H9 (cell line): ENCODE measurements at regions not wholly inside any gene's neighbourhood (a gene's known extent, or its start where the extent isn't known, plus 50 kb on each side); places are given as distances from the start of the nearest gene placed in this dataset.

Experiments used
- DNase-seq: peaks from one replicate; pipeline ENCODE4 v3.0.0-alpha.2; 2017
- H2AFZ ChIP-seq: one replicate; pipeline ENCODE4 v1.6.1; 2013; ENCODE audit warnings: mild to moderate bottlenecking, low read length, control low read depth, moderate library complexity
- H2AK5ac ChIP-seq: 2 replicates; pipeline ENCODE4 v1.6.1; 2013; ENCODE audit warnings: low read length, control low read depth, mixed read lengths; ENCODE audit not compliant: insufficient read length
- H2BK120ac ChIP-seq: one replicate; pipeline ENCODE4 v1.6.1; 2013; ENCODE audit warnings: low read depth, mild to moderate bottlenecking, low read length, control low read depth, inconsistent platforms; ENCODE audit not compliant: poor library complexity, severe bottlenecking
- H2BK12ac ChIP-seq: 2 replicates; pipeline ENCODE4 v1.6.1; 2013; ENCODE audit warnings: low read length, control low read depth, mixed read lengths, low read depth; ENCODE audit not compliant: insufficient read length
- H2BK15ac ChIP-seq: 2 replicates; pipeline ENCODE4 v1.6.1; 2013; ENCODE audit warnings: low read depth, low read length, control low read depth
- H2BK20ac ChIP-seq: one replicate; pipeline ENCODE4 v1.6.1; 2013; ENCODE audit warnings: low read depth, mild to moderate bottlenecking, low read length, control low read depth, inconsistent platforms; ENCODE audit not compliant: poor library complexity, severe bottlenecking
- H2BK5ac ChIP-seq: 2 replicates; pipeline ENCODE4 v1.6.1; 2013; ENCODE audit warnings: low read length, control low read depth, mixed read lengths; ENCODE audit not compliant: insufficient read length
- H3K14ac ChIP-seq: 2 replicates; pipeline ENCODE4 v1.6.1; 2013; ENCODE audit warnings: low read length, control low read depth; ENCODE audit not compliant: insufficient read depth
- H3K18ac ChIP-seq: 2 replicates; pipeline ENCODE4 v1.6.1; 2013; ENCODE audit warnings: low read depth, mild to moderate bottlenecking, mixed read lengths, low read length, control low read depth; ENCODE audit not compliant: insufficient read length
- H3K23ac ChIP-seq: 2 replicates; pipeline ENCODE4 v1.6.1; 2013; ENCODE audit warnings: low read length, control low read depth, mixed read lengths, low read depth; ENCODE audit not compliant: insufficient read length
- H3K23me2 ChIP-seq: 2 replicates; pipeline ENCODE4 v1.6.1; 2013; ENCODE audit warnings: low read depth, mild to moderate bottlenecking, mixed read lengths, low read length, control low read depth; ENCODE audit not compliant: insufficient read length, poor library complexity, severe bottlenecking
- H3K27ac ChIP-seq: 2 replicates; pipeline ENCODE4 v1.5.1; 2013; ENCODE audit warnings: low read length, control low read depth, mixed read lengths, low read depth; ENCODE audit not compliant: insufficient read length
- H3K27me3 ChIP-seq: 2 replicates; pipeline ENCODE4 v1.6.1; 2013; ENCODE audit warnings: low read length, control low read depth, inconsistent platforms; ENCODE audit not compliant: insufficient read depth
- H3K4ac ChIP-seq: 2 replicates; pipeline ENCODE4 v1.6.1; 2013; ENCODE audit warnings: low read depth, mild to moderate bottlenecking, control low read depth, inconsistent platforms, low read length, moderate library complexity
- H3K4me1 ChIP-seq: 2 replicates; pipeline ENCODE4 v1.6.1; 2013; ENCODE audit warnings: low read length, control low read depth, inconsistent platforms; ENCODE audit not compliant: insufficient read depth
- H3K4me2 ChIP-seq: 2 replicates; pipeline ENCODE4 v1.6.1; 2013; ENCODE audit warnings: low read length, control low read depth, mixed read lengths; ENCODE audit not compliant: insufficient read length, insufficient read depth
- H3K56ac ChIP-seq: 2 replicates; pipeline ENCODE4 v1.6.1; 2013; ENCODE audit warnings: low read depth, mild to moderate bottlenecking, mixed read lengths, low read length, control low read depth; ENCODE audit not compliant: insufficient read length
- H3K79me1 ChIP-seq: 2 replicates; pipeline ENCODE4 v1.6.1; 2013; ENCODE audit warnings: low read depth, mild to moderate bottlenecking, moderate library complexity, low read length, control low read depth, inconsistent platforms; ENCODE audit not compliant: insufficient read depth, poor library complexity, severe bottlenecking
- H3K79me2 ChIP-seq: 2 replicates; pipeline ENCODE4 v1.6.1; 2013; ENCODE audit warnings: low read length, control low read depth, inconsistent platforms; ENCODE audit not compliant: insufficient read depth
- H3K9ac ChIP-seq: 2 replicates; pipeline ENCODE4 v1.6.1; 2013; ENCODE audit warnings: low read length, control low read depth, mixed read lengths; ENCODE audit not compliant: insufficient read length; ENCODE audit errors: extremely low read depth
- H3K9me3 ChIP-seq: one replicate; pipeline ENCODE4 v1.6.1; 2013; ENCODE audit warnings: low read depth, low read length, inconsistent platforms; ENCODE audit not compliant: control insufficient read depth
- H3T11ph ChIP-seq: one replicate; pipeline ENCODE4 v1.6.1; 2013; ENCODE audit warnings: mild to moderate bottlenecking, low read length, control low read depth, inconsistent platforms
- H4K20me1 ChIP-seq: one replicate; pipeline ENCODE4 v1.6.1; 2013; ENCODE audit not compliant: control insufficient read depth, insufficient read length, insufficient read depth
- H4K5ac ChIP-seq: 2 replicates; pipeline ENCODE4 v1.6.1; 2013; ENCODE audit warnings: low read depth, mild to moderate bottlenecking, mixed read lengths, low read length, control low read depth; ENCODE audit not compliant: insufficient read length
- H4K8ac ChIP-seq: replicated peaks from 2 replicates; pipeline ENCODE4 v1.6.1; 2013; ENCODE audit warnings: low read length, control low read depth, mixed read lengths, low read depth; ENCODE audit not compliant: insufficient read length
- H4K91ac ChIP-seq: 2 replicates; pipeline ENCODE4 v1.6.1; 2013; ENCODE audit warnings: low read depth, mild to moderate bottlenecking, moderate library complexity, mixed read lengths, low read length, control low read depth; ENCODE audit not compliant: insufficient read length
- H3K27ac Mint-ChIP-seq, 3 experiments: 2 replicates in 2 of 3; 3 replicates in 1 of 3; pipeline ENCODE4 v1.8.0; 2020 to 2021; ENCODE audit warnings: mixed read lengths in 3 of 3, mild to moderate bottlenecking in 1 of 3, moderate library complexity in 1 of 3
- H3K27me3 Mint-ChIP-seq: 2 replicates; pipeline ENCODE4 v1.8.0; 2021; ENCODE audit warnings: low read depth, mild to moderate bottlenecking, moderate library complexity, mixed read lengths
- H3K36me3 Mint-ChIP-seq, 3 experiments: 2 replicates in 2 of 3; 3 replicates in 1 of 3; pipeline ENCODE4 v1.8.0; 2020 to 2021; ENCODE audit warnings: low read depth in 3 of 3, mixed read lengths in 3 of 3; ENCODE audit not compliant: insufficient read depth in 1 of 3
- H3K4me1 Mint-ChIP-seq, 2 experiments: 2 replicates each; pipeline ENCODE4 v1.8.0; 2020; ENCODE audit warnings: mixed read lengths in 2 of 2
- H3K4me3 Mint-ChIP-seq, 2 experiments: 2 replicates in 1 of 2; 3 replicates in 1 of 2; pipeline ENCODE4 v1.8.0; 2020 to 2021; ENCODE audit warnings: mild to moderate bottlenecking in 2 of 2, mixed read lengths in 2 of 2, moderate library complexity in 1 of 2
- H3K9me3 Mint-ChIP-seq, 2 experiments: 2 replicates in 1 of 2; 3 replicates in 1 of 2; pipeline ENCODE4 v1.8.0; 2020; ENCODE audit warnings: mild to moderate bottlenecking in 2 of 2, mixed read lengths in 2 of 2, moderate library complexity in 1 of 2
- CTCF ChIP-seq: fragments of 200-600 bp; sonication (generic); conservative IDR thresholded peaks from 3 replicates; pipeline ENCODE4 v1.8.0; 2021; ENCODE audit warnings: antibody characterized with exemption, mild to moderate bottlenecking
- WGBS: extraction: QIAGEN DNeasy Blood & Tissue Kit; methylation state at CpG from one replicate; pipeline ENCODE4 v1.1.7; 2013; ENCODE audit warnings: missing lambda C conversion rate, low lambda C conversion rate, mixed read lengths; ENCODE audit not compliant: insufficient read length; ENCODE audit errors: extremely low coverage; 5-methylcytosine and 5-hydroxymethylcytosine counted together

GRCh38 chr4:12778191-12778590 lies 705.9 kb downstream of the RAB28 start:
- H3K4me3 Mint-ChIP-seq = no peak overlapping the region
- Histone ChIP-seq H3K27me3 (no peaks in the 10 kb centered on the region), H2BK5ac (no peak overlapping the region), H3K56ac (no peak overlapping the region), H2BK15ac (no peak overlapping the region), H3K23me2 (no peaks in the 10 kb centered on the region), H3K9me3 (no peaks in the 10 kb centered on the region), H3K4me2 (no peak overlapping the region), H4K20me1 (no peaks in the 10 kb centered on the region), H2BK20ac (no peak overlapping the region), H3K9ac (no peak overlapping the region), H3K79me1 (no peaks in the 10 kb centered on the region), H2AK5ac (no peak overlapping the region), H2BK120ac (no peak overlapping the region), H3K27ac (no peak overlapping the region), H4K8ac (no peak overlapping the region), H3K4me1 (no peaks in the 10 kb centered on the region), H2AFZ (no peak overlapping the region), H2BK12ac (no peak overlapping the region), H4K5ac (no peak overlapping the region), H3K79me2 (no peaks in the 10 kb centered on the region), H4K91ac (no peak overlapping the region), H3K4ac (no peak overlapping the region), H3T11ph (no peak overlapping the region), H3K18ac (no peak overlapping the region), H3K14ac (no peak overlapping the region), H3K23ac (no peak overlapping the region)
- H3K27me3 Mint-ChIP-seq = no peaks in the 10 kb centered on the region
- WGBS = no CpG with 5 or more reads among the region's 5 CpGs
- no peaks in the 10 kb centered on the region for H3K4me1 Mint-ChIP-seq
- no peak for TF ChIP-seq CTCF
- no peaks in the 10 kb centered on the region for H3K9me3 Mint-ChIP-seq
- no peak overlapping the region for H3K27ac Mint-ChIP-seq
- H3K36me3 Mint-ChIP-seq = no peaks in the 10 kb centered on the region
- no peak for DNase-seq
